ENCODE measurements at regions not wholly inside any gene's neighbourhood (a gene's known extent, or its start where the extent isn't known, plus 50 kb on each side); places are given as distances from the start of the nearest gene placed in this dataset.

DNA sequence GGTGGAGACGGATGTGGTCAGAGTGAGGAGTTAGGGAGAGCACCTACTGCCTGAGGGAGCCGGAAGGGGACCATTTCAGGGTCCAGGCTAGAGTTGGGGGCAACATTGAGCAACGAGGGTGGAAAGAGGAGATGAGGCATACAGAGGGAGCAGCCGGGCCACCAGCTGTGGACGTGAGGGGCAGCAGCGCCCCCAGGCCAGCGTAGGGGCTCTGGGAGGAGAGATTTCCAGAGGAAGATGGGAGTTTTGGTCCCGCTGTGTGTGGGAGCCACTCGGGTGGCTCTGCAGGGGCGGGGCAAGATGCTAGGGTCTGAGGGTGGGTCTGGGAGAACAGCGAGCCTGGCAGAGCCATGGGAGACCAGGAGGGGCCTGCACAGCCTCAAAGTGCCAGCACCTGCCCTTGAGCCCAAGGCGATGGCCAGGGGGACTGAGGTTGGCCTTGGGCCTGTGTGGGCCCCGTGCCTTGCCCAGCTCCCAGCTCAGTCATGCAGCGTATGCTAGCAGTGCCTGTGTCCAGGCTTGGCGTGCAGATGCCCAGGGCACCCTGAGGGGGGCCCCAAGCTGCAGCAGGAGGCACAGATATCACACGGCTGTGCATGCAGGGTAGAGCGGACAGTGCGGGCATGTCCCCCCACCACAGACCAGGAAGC lies 80.5 kb upstream of the PPP1R26 start:
- no peaks in the 10 kb centered on the region for H3K9me2 ChIP-seq (replicated peaks; ENCODE audit: low read depth, low read length)
- no peaks in the 10 kb centered on the region for H3K27me3 ChIP-seq (ENCODE audit: insufficient read depth, low read length, poor library complexity, severe bottlenecking)

DNA sequence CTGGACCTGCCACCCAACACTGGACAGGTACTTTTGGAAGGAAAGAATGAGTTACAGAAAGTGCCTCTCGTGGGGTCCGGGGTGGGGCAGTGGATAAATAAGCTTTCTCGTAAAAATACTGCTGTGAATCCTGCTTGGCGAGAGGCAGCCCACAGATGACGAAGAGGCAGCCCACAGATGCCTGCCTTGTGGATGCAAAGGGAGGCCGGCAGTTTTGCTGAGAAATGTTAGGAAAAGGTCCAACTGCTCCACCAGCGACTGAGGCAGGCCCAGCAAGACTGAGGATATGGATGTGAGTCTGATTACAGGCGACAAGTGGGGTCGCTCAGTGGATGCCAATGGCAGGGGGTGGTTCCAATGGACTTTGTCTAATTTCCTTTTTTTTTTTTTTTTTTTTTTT lies 79.1 kb upstream of the PPP1R26 start:
- H3K4me2 ChIP-seq (ENCODE audit: low read depth, low read length, poor library complexity, severe bottlenecking) = no peak overlapping the region
- no peak overlapping the region for H2AFZ ChIP-seq (ENCODE audit: low read length)
- no peak overlapping the region for H3K9ac ChIP-seq (ENCODE audit: low read depth, low read length, poor library complexity, severe bottlenecking)
- H3K36me3 ChIP-seq (ENCODE audit: insufficient read depth, low read length) = no peaks in the 10 kb centered on the region
- H3K27me3 ChIP-seq (ENCODE audit: insufficient read depth, low read length, poor library complexity, severe bottlenecking) = no peaks in the 10 kb centered on the region
- no peaks in the 10 kb centered on the region for H3K4me1 ChIP-seq (ENCODE audit: insufficient read depth, low read length, poor library complexity, severe bottlenecking)
- no peaks in the 10 kb centered on the region for H3F3A ChIP-seq (ENCODE audit: low read depth)
- no peaks in the 10 kb centered on the region for H3K9me2 ChIP-seq (replicated peaks; ENCODE audit: low read depth, low read length)
- TF ChIP-seq, protein P1, sequence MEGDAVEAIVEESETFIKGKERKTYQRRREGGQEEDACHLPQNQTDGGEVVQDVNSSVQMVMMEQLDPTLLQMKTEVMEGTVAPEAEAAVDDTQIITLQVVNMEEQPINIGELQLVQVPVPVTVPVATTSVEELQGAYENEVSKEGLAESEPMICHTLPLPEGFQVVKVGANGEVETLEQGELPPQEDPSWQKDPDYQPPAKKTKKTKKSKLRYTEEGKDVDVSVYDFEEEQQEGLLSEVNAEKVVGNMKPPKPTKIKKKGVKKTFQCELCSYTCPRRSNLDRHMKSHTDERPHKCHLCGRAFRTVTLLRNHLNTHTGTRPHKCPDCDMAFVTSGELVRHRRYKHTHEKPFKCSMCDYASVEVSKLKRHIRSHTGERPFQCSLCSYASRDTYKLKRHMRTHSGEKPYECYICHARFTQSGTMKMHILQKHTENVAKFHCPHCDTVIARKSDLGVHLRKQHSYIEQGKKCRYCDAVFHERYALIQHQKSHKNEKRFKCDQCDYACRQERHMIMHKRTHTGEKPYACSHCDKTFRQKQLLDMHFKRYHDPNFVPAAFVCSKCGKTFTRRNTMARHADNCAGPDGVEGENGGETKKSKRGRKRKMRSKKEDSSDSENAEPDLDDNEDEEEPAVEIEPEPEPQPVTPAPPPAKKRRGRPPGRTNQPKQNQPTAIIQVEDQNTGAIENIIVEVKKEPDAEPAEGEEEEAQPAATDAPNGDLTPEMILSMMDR (conservative IDR thresholded peaks at IDR 0.05; ENCODE audit: low read length) = no peak
- no peak for TF ChIP-seq EZH2phosphoT487 (IDR thresholded peaks at IDR 0.05; ENCODE audit: borderline replicate concordance)
- no peaks in the 10 kb centered on the region for H4K20me1 ChIP-seq (ENCODE audit: insufficient read depth, low read length, poor library complexity, severe bottlenecking)
- H3K4me3 ChIP-seq (ENCODE audit: low read length, poor library complexity, severe bottlenecking) = no peak overlapping the region
- H3K79me2 ChIP-seq (ENCODE audit: insufficient read depth, low read length) = no peaks in the 10 kb centered on the region
- peaks cover 25% of the 10 kb centered on the region; the same call in 1 of the 2 replicates for H3K9me3 ChIP-seq (ENCODE audit: insufficient read depth, low read depth, low read length)

More for the DNA sequence above, 80.5 kb upstream of the PPP1R26 start:
- no peak overlapping the region for H2AFZ ChIP-seq (ENCODE audit: low read length)
- H3K9me3 ChIP-seq (ENCODE audit: insufficient read depth, low read depth, low read length) = peaks cover 21% of the 10 kb centered on the region; the same call in 1 of the 2 replicates
- H3K4me2 ChIP-seq (ENCODE audit: low read depth, low read length, poor library complexity, severe bottlenecking) = no peak overlapping the region
- H3K4me3 ChIP-seq (ENCODE audit: low read length, poor library complexity, severe bottlenecking) = no peak overlapping the region
- H3K9ac ChIP-seq (ENCODE audit: low read depth, low read length, poor library complexity, severe bottlenecking) = no peak overlapping the region
- H4K20me1 ChIP-seq (ENCODE audit: insufficient read depth, low read length, poor library complexity, severe bottlenecking) = no peaks in the 10 kb centered on the region
- TF ChIP-seq, protein P1 (conservative IDR thresholded peaks at IDR 0.05; ENCODE audit: low read length) = no peak
- no peak for TF ChIP-seq EZH2phosphoT487 (IDR thresholded peaks at IDR 0.05; ENCODE audit: borderline replicate concordance)
- H3K36me3 ChIP-seq (ENCODE audit: insufficient read depth, low read length) = no peaks in the 10 kb centered on the region
- no peaks in the 10 kb centered on the region for H3K4me1 ChIP-seq (ENCODE audit: insufficient read depth, low read length, poor library complexity, severe bottlenecking)
- no peaks in the 10 kb centered on the region for H3K79me2 ChIP-seq (ENCODE audit: insufficient read depth, low read length)
- no peaks in the 10 kb centered on the region for H3F3A ChIP-seq (ENCODE audit: low read depth)

DNA sequence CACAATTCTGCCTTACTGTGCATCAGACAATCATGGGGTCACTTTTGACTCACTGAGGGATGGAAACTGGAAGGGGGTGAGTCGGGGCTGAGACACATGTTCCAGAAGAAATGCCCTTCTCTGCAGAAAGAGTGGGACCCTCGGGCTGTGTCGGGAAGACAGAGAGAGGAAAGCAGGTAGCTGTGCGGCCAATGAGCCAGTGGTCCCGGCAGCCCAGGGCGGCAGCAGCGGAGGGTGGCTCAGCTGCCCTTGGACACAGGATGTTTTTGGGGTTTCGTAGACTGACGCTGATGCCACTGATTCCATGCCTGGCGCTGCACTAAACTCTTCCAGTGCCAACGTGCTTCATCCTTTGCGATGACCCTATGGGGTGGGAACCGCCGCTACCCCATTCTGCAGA lies 78.4 kb upstream of the PPP1R26 start:
- no peaks in the 10 kb centered on the region for H3K27me3 ChIP-seq (ENCODE audit: insufficient read depth, low read length, poor library complexity, severe bottlenecking)
- TF ChIP-seq EZH2phosphoT487 (IDR thresholded peaks at IDR 0.05; ENCODE audit: borderline replicate concordance) = no peak
- TF ChIP-seq, protein P1 (conservative IDR thresholded peaks at IDR 0.05; ENCODE audit: low read length) = no peak
- H3K36me3 ChIP-seq (ENCODE audit: insufficient read depth, low read length) = no peaks in the 10 kb centered on the region
- no peaks in the 10 kb centered on the region for H3K79me2 ChIP-seq (ENCODE audit: insufficient read depth, low read length)
- no peaks in the 10 kb centered on the region for H3K4me1 ChIP-seq (ENCODE audit: insufficient read depth, low read length, poor library complexity, severe bottlenecking)
- no peaks in the 10 kb centered on the region for H4K20me1 ChIP-seq (ENCODE audit: insufficient read depth, low read length, poor library complexity, severe bottlenecking)
- peaks cover 25% of the 10 kb centered on the region; the same call in 1 of the 2 replicates for H3K9me3 ChIP-seq (ENCODE audit: insufficient read depth, low read depth, low read length)
- H3K4me2 ChIP-seq (ENCODE audit: low read depth, low read length, poor library complexity, severe bottlenecking) = no peak overlapping the region
- H3K9me2 ChIP-seq (replicated peaks; ENCODE audit: low read depth, low read length) = no peaks in the 10 kb centered on the region
- no peak overlapping the region for H2AFZ ChIP-seq (ENCODE audit: low read length)
- no peaks in the 10 kb centered on the region for H3F3A ChIP-seq (ENCODE audit: low read depth)
- no peak overlapping the region for H3K9ac ChIP-seq (ENCODE audit: low read depth, low read length, poor library complexity, severe bottlenecking)
- H3K4me3 ChIP-seq (ENCODE audit: low read length, poor library complexity, severe bottlenecking) = no peak overlapping the region

All from Loucy (cell line).